ENCODE measurements at regions not wholly inside any gene's neighbourhood (a gene's known extent, or its start where the extent isn't known, plus 50 kb on each side); places are given as distances from the start of the nearest gene placed in this dataset.

DNA sequence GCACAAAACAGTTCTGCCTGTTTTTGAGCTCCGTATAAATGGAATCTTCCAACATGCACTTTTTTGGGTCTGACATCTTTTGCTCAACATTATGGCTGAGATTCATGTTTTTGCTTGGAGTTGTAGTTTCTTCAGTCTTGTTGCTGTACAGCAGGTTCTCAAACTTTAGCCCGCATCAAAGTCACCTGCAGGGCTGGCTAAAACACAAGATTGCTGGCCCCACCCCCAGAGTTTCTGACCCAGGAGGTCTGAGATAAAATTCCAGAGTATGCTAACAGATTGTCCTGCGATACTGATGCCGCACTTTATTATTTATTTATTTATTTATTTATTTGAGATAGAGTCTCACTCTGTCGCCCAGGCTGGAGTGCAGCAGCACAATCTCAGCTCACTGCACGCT, 79.8 kb upstream of the WASF3 start:
- Histone ChIP-seq H4K8ac (replicated peaks; ENCODE audit: insufficient read length, low read depth, low read length) (no peak overlapping the region), H2BK20ac (ENCODE audit: low read depth, low read length, poor library complexity, severe bottlenecking) (no peak overlapping the region), H3K18ac (ENCODE audit: insufficient read length, low read depth, low read length) (no peak overlapping the region), H3K9me3 (ENCODE audit: control insufficient read depth, low read depth, low read length) (no peaks in the 10 kb centered on the region), H4K20me1 (ENCODE audit: control insufficient read depth, insufficient read depth, insufficient read length) (no peaks in the 10 kb centered on the region), H3T11ph (ENCODE audit: low read length) (no peak overlapping the region), H3K56ac (ENCODE audit: insufficient read length, low read depth, low read length) (no peak overlapping the region), H2AFZ (ENCODE audit: low read length) (no peak overlapping the region), H3K14ac (ENCODE audit: insufficient read depth, low read length) (no peak overlapping the region), H4K91ac (ENCODE audit: insufficient read length, low read depth, low read length) (no peak overlapping the region), H3K79me1 (ENCODE audit: insufficient read depth, low read depth, low read length, poor library complexity, severe bottlenecking) (no peaks in the 10 kb centered on the region), H3K4me2 (ENCODE audit: insufficient read depth, insufficient read length, low read length) (no peak overlapping the region), H3K79me2 (ENCODE audit: insufficient read depth, low read length) (no peaks in the 10 kb centered on the region), H3K4ac (ENCODE audit: low read depth, low read length) (no peak overlapping the region), H3K23me2 (ENCODE audit: insufficient read length, low read depth, low read length, poor library complexity, severe bottlenecking) (peaks cover 10% of the 10 kb centered on the region), H3K4me1 (ENCODE audit: insufficient read depth, low read length) (peaks cover 12% of the 10 kb centered on the region), H3K9ac (ENCODE audit: extremely low read depth, insufficient read length, low read length) (no peak overlapping the region), H3K23ac (ENCODE audit: insufficient read length, low read depth, low read length) (no peak overlapping the region), H3K27ac (ENCODE audit: insufficient read length, low read depth, low read length) (no peak overlapping the region), H3K27me3 (ENCODE audit: insufficient read depth, low read length) (no peaks in the 10 kb centered on the region), H2BK120ac (ENCODE audit: low read depth, low read length, poor library complexity, severe bottlenecking) (no peak overlapping the region), H2AK5ac (ENCODE audit: insufficient read length, low read length) (no peak overlapping the region), H4K5ac (ENCODE audit: insufficient read length, low read depth, low read length) (no peak overlapping the region), H2BK5ac (ENCODE audit: insufficient read length, low read length) (no peak overlapping the region), H2BK12ac (ENCODE audit: insufficient read length, low read depth, low read length) (no peak overlapping the region), H2BK15ac (ENCODE audit: low read depth, low read length) (no peak overlapping the region)
- Mint-ChIP-seq H3K36me3 (ENCODE audit: insufficient read depth in 1 of 3, low read depth in 3 of 3) (no peaks in the 10 kb centered on the region; a peak in 1 of 7 replicates), H3K9me3 (no peaks in the 10 kb centered on the region; a peak in 2 of 5 replicates), H3K27ac (no peak overlapping the region), H3K27me3 (ENCODE audit: low read depth) (peaks cover 4% of the 10 kb centered on the region; the same call in 1 of the 2 replicates), H3K4me1 (peaks cover 36 to 55% of the 10 kb centered on the region in 2 experiments), H3K4me3 (no peak overlapping the region)
- DNase-seq: no peak
- TF ChIP-seq, protein P1, sequence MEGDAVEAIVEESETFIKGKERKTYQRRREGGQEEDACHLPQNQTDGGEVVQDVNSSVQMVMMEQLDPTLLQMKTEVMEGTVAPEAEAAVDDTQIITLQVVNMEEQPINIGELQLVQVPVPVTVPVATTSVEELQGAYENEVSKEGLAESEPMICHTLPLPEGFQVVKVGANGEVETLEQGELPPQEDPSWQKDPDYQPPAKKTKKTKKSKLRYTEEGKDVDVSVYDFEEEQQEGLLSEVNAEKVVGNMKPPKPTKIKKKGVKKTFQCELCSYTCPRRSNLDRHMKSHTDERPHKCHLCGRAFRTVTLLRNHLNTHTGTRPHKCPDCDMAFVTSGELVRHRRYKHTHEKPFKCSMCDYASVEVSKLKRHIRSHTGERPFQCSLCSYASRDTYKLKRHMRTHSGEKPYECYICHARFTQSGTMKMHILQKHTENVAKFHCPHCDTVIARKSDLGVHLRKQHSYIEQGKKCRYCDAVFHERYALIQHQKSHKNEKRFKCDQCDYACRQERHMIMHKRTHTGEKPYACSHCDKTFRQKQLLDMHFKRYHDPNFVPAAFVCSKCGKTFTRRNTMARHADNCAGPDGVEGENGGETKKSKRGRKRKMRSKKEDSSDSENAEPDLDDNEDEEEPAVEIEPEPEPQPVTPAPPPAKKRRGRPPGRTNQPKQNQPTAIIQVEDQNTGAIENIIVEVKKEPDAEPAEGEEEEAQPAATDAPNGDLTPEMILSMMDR (conservative IDR thresholded peaks at IDR 0.05): no peak
- no CpG with 5 or more reads among the region's 6 CpGs for WGBS (ENCODE audit: extremely low coverage, insufficient read length, low lambda C conversion rate)

Data from H9 (cell line).